ENCODE measurements at regions not wholly inside any gene's neighbourhood (a gene's known extent, or its start where the extent isn't known, plus 50 kb on each side); places are given as distances from the start of the nearest gene placed in this dataset.

- TF ChIP-seq CTCF (IDR thresholded peaks at IDR 0.05; ENCODE audit: insufficient read depth, low read depth, low read length) (no peak), EZH2 (IDR thresholded peaks at IDR 0.05; ENCODE audit: insufficient read depth, low read length) (no peak)
- DNase-seq (ENCODE audit: low read depth) (no peak), FAIRE-seq (no peak)
- Histone ChIP-seq H3K4me2 (ENCODE audit: low read length) (no peak overlapping the region), H3K4me3 (ENCODE audit: insufficient read depth, low read depth, low read length) (no peak overlapping the region), H4K20me1 (ENCODE audit: insufficient read depth, low read length) (no peaks in the 10 kb centered on the region), H3K4me1 (ENCODE audit: insufficient read depth, low read length) (no peaks in the 10 kb centered on the region), H3K9me3 (ENCODE audit: insufficient read depth, low read depth, low read length) (no peaks in the 10 kb centered on the region), H3K27me3 (ENCODE audit: insufficient read depth, low read length) (peaks cover 3% of the 10 kb centered on the region), H3K79me2 (ENCODE audit: insufficient read depth, low read length) (no peaks in the 10 kb centered on the region), H3K9ac (ENCODE audit: low read length) (no peak overlapping the region), H2AFZ (ENCODE audit: low read depth, low read length) (no peak overlapping the region), H3K27ac (ENCODE audit: low read depth, low read length) (no peak overlapping the region), H3K36me3 (ENCODE audit: insufficient read depth, low read length) (no peaks in the 10 kb centered on the region)
- Mint-ChIP-seq H3K27ac (ENCODE audit: unreplicated experiment) (no peak overlapping the region), H3K27me3 (ENCODE audit: low read depth, unreplicated experiment) (peaks cover 38% of the 10 kb centered on the region), H3K4me1 (ENCODE audit: low read depth, unreplicated experiment) (no peaks in the 10 kb centered on the region), H3K36me3 (ENCODE audit: low read depth, unreplicated experiment) (no peaks in the 10 kb centered on the region), H3K4me3 (ENCODE audit: unreplicated experiment) (no peak overlapping the region), H3K9me3 (ENCODE audit: unreplicated experiment) (no peaks in the 10 kb centered on the region)
Observed at GRCh38 chr4:1565598-1566295, 118.4 kb downstream of the FAM53A start.

- no peak for TF ChIP-seq CTCF (IDR thresholded peaks at IDR 0.05; ENCODE audit: insufficient read depth, low read depth, low read length)
- Mint-ChIP-seq H3K27ac (ENCODE audit: unreplicated experiment) (no peak overlapping the region), H3K9me3 (ENCODE audit: unreplicated experiment) (no peaks in the 10 kb centered on the region), H3K36me3 (ENCODE audit: low read depth, unreplicated experiment) (no peaks in the 10 kb centered on the region), H3K27me3 (ENCODE audit: low read depth, unreplicated experiment) (peaks cover 41% of the 10 kb centered on the region), H3K4me1 (ENCODE audit: low read depth, unreplicated experiment) (no peaks in the 10 kb centered on the region), H3K4me3 (ENCODE audit: unreplicated experiment) (no peak overlapping the region)
- H3K9me3 ChIP-seq (ENCODE audit: insufficient read depth, low read depth, low read length): no peaks in the 10 kb centered on the region
- FAIRE-seq (no peak), DNase-seq (ENCODE audit: low read depth) (no peak)
- H3K79me2 ChIP-seq (ENCODE audit: insufficient read depth, low read length): no peaks in the 10 kb centered on the region
- no peak overlapping the region for H3K9ac ChIP-seq (ENCODE audit: low read length)
- H3K4me3 ChIP-seq (ENCODE audit: insufficient read depth, low read depth, low read length): no peak overlapping the region
- no peak overlapping the region for H3K4me2 ChIP-seq (ENCODE audit: low read length)
- no peak overlapping the region for H2AFZ ChIP-seq (ENCODE audit: low read depth, low read length)
- peaks cover 3% of the 10 kb centered on the region for H3K27me3 ChIP-seq (ENCODE audit: insufficient read depth, low read length)
- H3K36me3 ChIP-seq (ENCODE audit: insufficient read depth, low read length): no peaks in the 10 kb centered on the region
- H3K27ac ChIP-seq (ENCODE audit: low read depth, low read length): no peak overlapping the region
- H3K4me1 ChIP-seq (ENCODE audit: insufficient read depth, low read length): no peaks in the 10 kb centered on the region
- H4K20me1 ChIP-seq (ENCODE audit: insufficient read depth, low read length): no peaks in the 10 kb centered on the region
Observed at GRCh38 chr4:1564535-1565375, 119.4 kb downstream of the FAM53A start.

Measured in astrocyte (in vitro differentiated cells and primary cell).